GM12865 (cell line): ENCODE measurements at regions not wholly inside any gene's neighbourhood (a gene's known extent, or its start where the extent isn't known, plus 50 kb on each side); places are given as distances from the start of the nearest gene placed in this dataset.

Experiments used
- DNase-seq: peaks from one replicate; pipeline ENCODE4 v3.0.0; 2010; ENCODE audit warnings: low read depth
- H3K4me3 ChIP-seq: 2 replicates; pipeline ENCODE4 v1.5.1; 2011; ENCODE audit warnings: mild to moderate bottlenecking, low read depth, low read length, control low read depth
- TF ChIP-seq, protein P1 (sequence below): IDR thresholded peaks from 2 replicates; pipeline ENCODE4 v1.5.1; 2011; ENCODE audit warnings: low read length, control low read depth, low read depth, inconsistent platforms; ENCODE audit not compliant: insufficient read depth; ENCODE audit errors: missing control alignments

DNA sequence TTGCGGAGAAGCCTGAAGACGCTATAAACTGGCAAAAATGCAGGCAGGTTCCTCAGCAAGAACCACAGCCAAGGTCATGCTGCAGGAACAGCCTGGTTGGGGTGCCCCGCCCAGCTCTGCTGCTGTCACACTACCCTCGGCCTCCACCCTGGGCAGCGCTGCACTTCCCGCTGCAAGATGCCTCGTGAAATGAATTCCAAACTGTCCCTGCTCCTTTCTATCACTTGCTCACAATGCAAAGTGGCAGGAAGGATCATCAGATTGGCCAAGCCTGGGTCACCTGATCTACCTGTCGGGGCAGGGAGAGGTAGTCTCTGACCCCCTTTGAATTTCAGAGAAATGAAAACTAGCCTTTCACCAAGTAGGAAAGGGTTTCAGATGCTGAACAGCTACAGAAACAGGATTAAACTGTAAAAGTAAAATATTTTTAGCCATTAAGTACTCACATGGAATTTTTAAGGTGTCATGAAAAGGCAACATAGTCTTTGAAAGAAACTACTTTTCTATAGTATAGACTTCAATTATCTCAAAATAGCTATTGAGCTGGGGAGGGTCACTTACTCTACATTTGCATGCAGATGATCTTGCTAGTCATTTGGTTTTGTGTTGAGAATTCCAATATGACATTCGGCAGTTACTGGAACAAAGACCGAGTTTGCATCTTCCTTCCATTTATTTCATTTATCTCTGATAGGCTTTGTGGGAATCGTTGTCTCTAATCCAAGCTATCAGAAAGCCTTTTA is 236.4 kb upstream of the ASCC3 start:
- H3K4me3 ChIP-seq = no peak overlapping the region
- TF ChIP-seq, protein P1, sequence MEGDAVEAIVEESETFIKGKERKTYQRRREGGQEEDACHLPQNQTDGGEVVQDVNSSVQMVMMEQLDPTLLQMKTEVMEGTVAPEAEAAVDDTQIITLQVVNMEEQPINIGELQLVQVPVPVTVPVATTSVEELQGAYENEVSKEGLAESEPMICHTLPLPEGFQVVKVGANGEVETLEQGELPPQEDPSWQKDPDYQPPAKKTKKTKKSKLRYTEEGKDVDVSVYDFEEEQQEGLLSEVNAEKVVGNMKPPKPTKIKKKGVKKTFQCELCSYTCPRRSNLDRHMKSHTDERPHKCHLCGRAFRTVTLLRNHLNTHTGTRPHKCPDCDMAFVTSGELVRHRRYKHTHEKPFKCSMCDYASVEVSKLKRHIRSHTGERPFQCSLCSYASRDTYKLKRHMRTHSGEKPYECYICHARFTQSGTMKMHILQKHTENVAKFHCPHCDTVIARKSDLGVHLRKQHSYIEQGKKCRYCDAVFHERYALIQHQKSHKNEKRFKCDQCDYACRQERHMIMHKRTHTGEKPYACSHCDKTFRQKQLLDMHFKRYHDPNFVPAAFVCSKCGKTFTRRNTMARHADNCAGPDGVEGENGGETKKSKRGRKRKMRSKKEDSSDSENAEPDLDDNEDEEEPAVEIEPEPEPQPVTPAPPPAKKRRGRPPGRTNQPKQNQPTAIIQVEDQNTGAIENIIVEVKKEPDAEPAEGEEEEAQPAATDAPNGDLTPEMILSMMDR = no peak
- DNase-seq = no peak

DNA sequence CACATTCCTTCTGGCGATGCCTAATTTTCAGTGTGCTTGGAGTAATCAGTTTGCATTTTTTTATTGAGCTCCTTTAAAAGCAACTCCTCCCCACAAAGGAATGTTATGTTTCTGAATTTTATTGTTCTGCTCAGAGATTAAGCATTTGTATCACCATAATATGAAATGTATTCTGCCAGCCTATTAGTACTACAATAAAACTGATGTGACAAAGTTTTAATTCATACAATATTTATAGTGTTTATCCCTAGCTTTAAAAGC is 236.9 kb upstream of the ASCC3 start:
- TF ChIP-seq, protein P1 = no peak
- H3K4me3 ChIP-seq = no peak overlapping the region
- no peak for DNase-seq

DNA sequence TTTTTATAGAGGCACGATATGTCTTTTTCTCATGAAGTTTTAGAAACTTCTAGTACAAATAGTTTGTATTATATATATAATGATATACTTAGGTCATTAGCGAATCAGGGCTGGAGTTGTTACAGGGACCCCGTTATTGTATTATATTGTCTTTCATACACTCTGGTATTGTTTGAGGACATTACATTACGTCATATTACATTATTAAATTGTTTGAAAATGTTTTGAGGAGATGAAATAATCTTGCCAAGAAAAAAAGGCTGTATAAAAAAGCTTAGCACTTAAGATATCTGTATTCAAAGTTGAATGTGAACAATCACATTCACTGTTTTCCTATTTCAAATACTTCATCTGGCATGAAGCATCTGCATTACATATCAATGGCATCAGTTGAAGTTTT is 239.6 kb upstream of the ASCC3 start:
- TF ChIP-seq, protein P1 = no peak
- no peak for DNase-seq
- no peak overlapping the region for H3K4me3 ChIP-seq

DNA sequence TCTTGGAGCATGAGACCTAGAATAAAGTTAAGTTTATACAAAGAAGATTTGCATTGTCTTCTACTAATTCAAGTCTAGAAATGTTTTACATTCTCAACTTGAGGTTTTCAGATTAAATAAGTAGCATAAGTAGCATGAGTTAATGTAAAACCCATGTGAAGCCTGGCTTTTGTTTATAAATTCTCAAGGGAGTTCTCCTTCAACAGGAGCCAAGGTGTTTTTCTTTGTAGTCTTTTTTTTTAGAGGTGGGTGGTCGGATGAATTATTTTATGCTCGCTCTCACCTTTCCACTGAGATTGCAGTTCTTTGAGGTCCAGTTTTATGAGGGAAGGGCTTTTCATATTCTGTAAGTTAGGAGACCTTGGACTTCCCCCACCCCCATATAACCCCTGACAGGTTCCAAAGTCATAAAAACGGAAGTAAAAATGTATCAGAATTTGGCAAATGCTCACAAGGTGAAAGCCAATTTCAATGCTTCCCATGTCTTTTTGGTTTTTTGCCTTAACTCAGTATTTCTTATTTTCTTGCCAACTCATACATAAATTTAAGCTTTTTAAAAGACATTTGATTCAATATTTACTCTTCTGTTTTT is 244.3 kb upstream of the ASCC3 start:
- no peak for DNase-seq
- H3K4me3 ChIP-seq = no peak overlapping the region
- TF ChIP-seq, protein P1 = no peak

DNA sequence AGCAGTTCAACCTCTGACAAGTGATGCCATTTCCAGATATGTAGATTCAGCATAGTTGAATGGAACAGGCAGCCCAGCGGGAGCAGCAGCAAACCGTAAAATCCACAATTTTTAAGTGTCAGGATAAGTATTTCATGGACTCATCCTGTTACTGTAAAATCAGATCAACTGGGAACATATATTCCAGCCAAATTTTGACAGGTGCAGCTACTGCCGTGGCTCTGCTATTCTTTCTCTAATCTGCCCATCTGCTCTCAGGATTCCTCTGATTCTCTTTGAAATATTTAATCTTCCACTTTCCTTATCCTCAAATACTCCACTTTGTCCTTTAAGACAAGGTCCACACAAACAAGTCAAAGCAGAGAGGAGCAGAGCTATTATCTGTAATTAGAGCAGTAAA is 245.4 kb upstream of the ASCC3 start:
- TF ChIP-seq, protein P1 = no peak
- DNase-seq = no peak
- no peak overlapping the region for H3K4me3 ChIP-seq

DNA sequence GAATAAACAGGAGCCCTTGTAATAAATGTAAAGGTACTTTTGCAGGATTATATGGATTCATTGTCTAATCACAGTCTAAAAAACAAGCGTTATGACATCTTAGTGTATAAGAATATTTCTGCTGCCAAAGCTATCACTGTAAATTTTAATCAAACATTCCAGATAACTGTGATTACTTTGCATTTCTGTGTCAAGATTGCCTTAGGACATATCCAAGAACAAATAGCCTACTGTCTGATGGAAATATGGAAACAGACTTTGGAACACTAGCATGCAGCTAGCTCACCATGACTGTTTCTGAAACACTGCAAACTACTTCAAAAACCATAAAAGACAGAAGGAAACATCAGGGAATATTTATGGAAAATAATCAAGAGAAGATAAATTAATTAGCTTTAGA is 248.7 kb upstream of the ASCC3 start:
- H3K4me3 ChIP-seq = no peak overlapping the region
- TF ChIP-seq, protein P1 = no peak
- DNase-seq = no peak

DNA sequence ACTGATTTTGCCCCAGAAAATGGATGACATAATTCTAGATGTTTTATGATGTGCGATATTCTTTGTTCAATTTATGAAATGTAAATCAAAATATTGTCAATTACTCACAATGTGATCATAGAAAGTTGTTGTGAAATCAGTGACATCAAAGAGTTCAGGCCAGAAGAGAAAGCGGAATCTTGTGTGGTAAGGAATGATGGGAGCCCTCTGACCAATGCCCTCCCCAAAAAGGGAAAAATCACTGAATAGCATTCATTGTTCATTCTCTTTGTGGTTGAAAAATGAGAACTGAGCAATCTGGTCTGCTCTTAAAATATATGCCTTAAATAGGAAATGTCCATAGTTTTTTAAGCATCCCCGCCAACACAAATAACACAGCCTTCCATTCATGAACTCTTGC is 247.1 kb upstream of the GRIK2 start:
- DNase-seq = no peak
- TF ChIP-seq, protein P1 = no peak
- no peak overlapping the region for H3K4me3 ChIP-seq
